NCI-H1105 (cell line): ENCODE measurements at regions not wholly inside any gene's neighbourhood (a gene's known extent, or its start where the extent isn't known, plus 50 kb on each side); places are given as distances from the start of the nearest gene placed in this dataset.
A peak's percentile ranks its signal among the peaks of the same experiment; 100 is the strongest.

Source experiments
- DNase-seq: peaks from one replicate; lab custom pipeline; 2025; lab: John Stamatoyannopoulos, UW

DNA sequence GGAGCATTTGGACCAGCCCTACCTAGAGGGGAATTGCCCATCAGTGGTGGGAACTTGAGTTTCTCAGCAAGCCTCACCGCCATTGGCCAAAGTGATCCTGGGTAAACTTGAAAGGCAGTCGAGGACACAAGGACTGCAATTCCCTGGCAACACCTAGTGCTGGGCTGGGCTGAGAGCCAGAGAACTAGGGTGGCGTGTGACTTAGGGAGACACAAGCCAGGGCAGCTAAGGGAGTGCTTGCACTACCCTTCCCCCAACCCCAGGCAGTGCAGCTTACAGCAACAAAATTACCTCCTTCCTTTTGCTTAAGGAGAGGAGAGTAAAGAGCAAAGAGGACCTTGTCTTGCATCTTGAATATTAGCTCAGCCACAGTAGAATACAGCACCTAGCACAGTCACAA lies 176.9 kb upstream of the PRMT6 start:
- peak; percentile 68 for DNase-seq

DNA sequence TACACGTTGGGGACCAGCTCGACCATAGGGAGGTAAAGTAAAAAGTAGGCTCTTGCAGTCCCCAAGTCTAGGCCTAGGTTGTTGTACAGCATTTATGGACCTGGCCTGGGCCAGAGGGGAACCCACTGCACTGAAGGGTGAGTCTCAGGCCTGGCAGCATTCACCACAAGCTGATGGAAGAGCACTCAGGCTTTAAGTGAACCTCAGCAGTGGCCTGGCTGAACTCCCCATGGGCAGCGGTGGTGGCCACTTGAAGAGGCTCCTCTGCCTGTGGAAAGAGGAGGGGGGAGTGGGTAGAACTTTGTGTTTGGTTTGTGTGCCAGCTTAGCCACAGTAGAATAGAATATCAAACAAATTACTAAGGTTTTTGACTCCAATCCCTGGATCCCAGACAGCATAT lies 176.2 kb upstream of the PRMT6 start:
- no peak for DNase-seq

DNA sequence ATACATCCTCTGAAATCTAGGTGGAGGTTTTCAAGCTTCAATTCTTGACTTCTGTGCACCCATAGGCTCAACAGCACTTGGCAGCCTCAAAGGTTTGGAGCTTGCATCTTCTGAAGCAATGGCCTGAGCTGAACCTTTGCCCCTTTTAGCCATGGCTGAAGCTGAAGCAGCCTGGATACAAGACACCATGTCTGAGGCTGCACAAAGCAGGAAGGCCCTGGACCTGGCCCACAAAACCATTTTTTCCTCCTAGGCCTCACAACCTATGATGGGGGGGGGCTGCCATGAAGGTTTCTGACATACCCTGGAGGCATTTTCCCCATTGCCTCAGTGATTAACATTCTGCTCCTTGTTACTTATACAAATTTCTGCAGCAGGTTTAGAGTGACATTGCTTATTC lies 173.3 kb upstream of the PRMT6 start:
- DNase-seq, result no peak

DNA sequence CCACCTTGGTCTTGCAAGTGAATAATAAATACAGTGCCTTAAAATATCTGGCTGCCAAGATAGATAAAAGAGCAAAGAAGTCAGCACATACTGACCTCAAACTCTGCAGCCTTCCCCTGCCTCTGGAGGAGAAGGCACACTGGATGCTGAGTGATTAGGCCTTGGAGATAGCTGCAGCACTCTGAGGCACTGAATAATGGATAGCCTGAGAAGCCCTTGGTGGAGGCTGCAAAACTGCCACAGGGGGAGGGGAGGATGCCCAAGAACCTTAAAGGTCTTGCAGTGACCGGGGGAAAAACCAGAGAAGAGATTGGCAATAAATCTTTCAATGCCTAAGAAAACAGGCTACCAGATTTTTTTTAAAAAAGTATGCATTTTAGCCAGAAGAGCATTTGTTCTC lies 167.4 kb upstream of the PRMT6 start:
- DNase-seq, result no peak

DNA sequence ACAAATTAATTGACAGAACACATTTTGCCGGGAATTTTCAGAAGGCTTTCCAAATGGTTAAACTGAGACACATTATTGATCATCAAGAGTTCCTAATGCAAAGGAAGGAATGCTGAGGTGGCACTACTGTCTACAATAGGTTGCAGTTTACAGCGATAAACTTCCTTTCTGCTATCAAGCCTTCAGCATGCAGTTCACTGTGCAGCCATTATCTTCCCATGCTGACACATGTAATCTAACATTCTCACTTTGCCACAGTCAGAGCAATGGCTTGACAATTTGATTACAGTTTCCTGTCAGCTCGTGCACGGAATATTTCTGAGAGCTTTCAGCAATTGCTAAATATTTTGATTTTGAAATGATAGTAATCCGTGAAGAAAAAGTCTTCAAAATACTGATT lies 166.9 kb upstream of the PRMT6 start:
- DNase-seq, result no peak

DNA sequence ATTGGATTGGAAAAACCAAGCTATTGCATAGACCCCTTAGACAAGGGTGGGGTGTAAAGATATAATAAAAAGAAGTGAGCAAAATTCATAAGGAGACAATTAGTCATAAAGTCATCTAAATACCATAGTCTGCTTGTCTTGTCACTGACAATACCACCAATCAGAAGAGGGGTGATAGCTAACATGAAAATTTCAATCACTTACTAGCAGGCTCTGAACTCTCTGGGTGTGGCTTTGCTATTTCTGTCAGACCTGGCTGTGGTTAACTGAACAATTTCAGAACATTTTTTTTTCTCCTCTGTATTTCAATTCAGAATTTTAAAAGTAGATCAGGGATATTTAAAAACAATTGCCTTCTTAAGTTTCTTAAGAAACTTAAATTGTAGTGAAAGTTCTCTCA lies 158.5 kb upstream of the PRMT6 start:
- no peak for DNase-seq

DNA sequence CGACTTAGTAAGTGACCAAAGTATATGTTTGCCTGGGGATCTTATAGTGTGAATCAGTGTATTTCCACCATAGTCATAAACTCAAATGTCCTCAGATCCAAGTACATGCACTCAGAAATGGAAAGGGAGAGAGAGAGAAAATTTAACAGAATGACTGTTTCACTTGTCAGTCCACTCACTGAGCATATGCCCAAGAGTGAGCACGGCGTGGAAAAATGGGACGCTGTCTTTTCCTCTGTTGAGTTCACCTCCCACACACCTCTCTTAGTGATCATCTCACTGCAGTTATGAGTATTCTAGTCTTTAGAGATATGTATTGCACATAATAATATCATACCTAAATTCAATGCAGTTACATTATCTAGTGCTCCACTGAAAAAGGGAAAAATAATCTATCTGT lies 156.8 kb upstream of the PRMT6 start:
- no peak for DNase-seq

DNA sequence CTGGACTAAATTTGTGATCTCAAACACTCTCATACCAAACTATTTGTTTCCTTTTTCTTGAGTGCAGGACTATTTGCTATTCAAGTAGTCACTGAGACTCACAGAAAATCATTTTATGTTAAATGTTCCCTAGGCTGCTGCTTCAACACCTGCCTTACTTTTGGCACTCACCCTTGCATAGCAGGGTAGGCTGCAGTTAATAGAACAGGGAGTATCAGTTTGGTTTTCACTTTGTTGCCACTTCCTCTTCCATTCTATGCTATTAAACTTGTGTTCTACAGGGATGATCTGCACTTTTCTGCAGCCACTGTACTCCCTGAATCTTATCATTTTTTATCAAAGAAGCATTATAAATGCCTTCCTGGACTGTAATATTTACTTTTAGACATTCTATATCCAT lies 148.7 kb upstream of the PRMT6 start:
- no peak for DNase-seq

DNA sequence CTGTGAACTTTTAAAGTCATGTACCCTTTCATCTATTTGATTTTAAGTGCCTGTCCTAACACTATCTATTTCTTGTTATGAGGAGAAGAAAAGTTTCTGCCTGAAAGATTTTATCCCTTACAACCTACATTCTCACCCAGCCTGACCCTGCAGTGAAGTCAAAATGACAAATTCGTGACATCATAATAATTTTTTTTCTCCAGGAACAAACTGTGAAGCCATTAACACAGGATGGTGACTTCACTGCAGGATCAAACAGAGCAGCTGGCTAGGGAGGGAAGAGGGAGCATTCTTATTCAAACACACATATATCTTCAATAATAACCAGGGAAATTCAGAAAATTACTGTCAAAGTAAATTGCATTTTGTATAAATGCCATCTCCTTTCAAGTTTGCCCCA lies 147.8 kb upstream of the PRMT6 start:
- DNase-seq, result no peak

DNA sequence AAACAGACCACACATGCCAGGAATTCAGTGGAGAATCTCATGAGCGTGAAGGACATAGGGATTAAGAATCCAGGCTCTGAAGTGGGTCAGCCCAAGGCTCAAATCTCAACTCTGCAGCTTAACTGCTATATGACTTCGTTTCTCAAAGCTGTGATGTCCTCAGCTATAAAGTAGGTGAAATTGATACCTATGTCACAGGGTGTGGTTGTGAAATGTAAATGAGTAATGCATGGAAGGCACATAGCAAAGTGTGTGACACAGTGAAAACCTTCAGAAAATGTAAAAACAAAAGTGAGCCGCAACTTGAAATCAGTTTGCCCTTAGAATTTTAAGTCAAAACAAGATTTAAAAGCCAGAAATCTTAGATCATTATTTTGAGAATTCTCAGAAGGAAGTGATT lies 145.7 kb upstream of the PRMT6 start:
- no peak for DNase-seq

DNA sequence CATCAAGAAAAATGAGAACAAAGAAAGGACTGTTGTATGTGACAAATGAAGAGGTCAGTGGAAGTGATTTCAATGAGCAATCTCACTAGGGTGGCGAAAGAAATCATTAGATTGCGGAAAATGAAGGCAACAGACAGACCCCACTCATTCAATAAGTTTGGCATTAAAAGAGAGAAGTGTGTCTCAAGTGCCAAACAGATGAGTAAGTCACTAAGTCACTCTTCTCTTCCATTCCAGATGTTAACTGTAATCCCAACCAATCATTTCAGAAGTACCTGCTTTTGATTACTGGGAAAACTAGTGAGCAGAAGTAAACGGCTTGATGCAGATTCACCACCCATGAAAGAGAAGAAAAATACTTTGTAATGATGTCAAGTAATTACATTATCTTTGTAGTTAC lies 144.3 kb upstream of the PRMT6 start:
- DNase-seq, result no peak

DNA sequence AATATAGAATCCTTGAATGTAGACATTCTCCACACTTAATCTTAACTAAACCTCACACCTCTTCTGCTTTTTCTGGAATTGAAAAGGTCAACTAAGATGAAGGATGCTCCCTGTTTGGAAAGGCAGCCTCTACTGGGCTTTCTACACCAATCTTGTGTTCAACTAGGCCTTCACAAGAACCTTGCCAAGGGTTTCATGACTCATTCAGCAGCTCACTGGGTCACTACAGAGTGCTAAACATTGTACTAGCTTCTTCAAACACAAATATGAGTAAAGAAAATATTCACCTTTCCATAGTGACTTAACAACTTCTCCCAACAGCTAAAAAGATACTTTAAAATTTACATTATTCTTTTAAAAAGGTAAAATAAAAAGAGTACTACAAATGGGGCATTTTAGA lies 135.3 kb upstream of the PRMT6 start:
- DNase-seq, result no peak

DNA sequence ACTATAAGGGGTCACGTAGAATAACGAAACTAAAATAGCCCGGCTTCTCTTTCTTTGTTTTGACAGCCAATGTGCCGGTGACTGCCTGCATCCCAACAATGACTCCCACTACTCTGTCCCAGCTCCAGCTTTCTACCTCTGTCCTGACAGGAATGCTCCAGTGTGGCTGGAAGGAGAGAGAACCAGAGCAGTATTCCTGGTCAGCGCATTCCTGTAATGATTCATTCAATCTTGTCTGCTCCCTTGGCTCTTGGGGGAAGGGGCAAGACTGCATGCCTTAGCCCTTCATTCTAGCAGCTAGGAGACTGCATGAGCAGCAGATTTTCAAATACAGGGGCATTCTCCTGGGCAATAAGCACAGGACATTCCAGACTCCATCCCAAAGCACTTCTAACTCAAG lies 132.1 kb upstream of the PRMT6 start:
- DNase-seq, result no peak

DNA sequence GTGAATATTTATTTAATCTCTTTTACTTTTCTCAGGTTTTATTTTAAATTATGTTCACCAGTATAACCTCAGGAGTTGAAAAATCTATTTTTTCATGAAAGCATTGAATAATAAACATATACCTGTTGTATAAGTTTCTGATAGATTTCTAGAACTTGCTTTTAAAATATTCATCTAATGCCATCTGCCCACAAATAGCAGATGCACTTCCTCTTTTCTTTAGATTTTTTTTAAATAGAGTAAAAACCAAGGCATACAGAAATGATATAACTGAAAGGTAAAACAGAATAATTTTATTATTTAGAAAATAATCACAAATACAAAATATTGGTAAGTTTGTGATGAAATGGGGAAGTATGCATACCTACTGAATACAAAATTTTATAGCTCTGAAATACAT lies 130.7 kb upstream of the PRMT6 start:
- no peak for DNase-seq

DNA sequence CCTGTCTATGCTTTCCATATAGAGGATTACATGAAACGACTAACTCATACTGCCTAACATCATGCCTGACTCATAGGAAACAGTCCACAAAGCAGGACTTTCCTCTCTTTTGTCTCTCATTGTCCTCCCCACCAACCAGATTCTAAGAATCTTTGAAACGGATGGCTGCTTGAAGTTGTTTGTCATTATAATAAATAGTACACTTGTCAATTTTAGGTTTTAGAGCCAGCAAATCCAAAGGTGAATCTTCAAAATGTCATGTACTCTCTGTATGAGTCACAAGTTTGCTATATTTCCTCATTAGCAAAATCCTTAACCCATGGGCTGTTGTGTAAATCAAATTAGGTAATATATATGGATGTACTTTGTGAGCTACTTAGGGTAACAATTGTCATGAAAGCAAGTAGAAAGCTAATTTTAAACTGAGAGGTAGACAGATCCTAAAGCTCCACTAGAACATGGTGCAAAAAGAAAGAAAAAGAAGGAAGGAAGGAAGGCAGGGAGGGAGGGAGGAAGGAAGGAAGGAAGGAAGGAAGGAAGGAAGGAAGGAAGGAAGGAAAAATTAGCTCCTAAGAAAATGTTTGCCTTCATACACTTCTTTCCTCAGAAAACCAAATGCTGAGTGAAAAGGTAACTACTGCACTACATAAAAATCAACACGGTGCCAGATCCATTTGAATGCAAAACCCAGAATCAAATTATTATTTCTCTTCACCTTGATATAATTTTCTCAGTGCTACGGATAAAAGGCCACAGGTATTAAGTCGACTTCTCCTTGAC lies 129.5 kb upstream of the PRMT6 start:
- no peak for DNase-seq

DNA sequence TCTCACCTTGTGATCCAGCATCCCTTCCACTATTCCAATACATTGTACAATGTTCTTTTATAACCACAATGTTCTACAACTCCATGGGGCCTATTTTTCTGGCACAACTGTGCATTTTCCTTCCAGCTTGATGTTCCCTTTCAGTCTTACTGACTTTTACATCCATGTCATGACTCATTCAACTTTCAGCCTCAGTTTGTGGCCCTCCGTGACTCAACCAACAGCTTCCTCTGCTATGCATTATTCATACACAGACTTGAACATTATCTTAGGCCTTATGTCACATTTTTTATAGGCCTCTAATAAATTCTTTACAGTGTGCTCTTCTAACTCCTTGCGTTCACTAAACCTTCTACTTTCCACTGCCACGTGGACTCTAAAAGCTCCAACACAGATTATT lies 119.4 kb upstream of the PRMT6 start:
- no peak for DNase-seq

DNA sequence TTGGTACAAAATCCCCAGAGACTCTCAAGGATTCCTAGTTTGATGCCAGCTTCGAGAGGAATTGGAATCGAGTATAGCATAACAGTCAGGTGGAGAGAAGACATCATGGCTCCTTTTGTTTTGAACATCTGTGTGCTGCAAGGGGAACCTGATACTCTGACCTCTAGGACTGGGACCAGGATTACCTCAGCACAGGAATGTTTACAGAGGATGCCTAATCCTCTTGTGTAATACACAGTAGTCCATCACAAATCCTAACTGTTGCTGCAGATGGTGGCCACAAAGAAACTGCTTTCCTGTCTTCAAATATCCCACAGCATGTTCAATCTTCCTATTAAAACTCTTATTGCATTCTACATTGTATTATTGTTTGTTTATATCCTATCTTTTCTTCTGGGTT lies 111.8 kb upstream of the PRMT6 start:
- DNase-seq, result no peak

DNA sequence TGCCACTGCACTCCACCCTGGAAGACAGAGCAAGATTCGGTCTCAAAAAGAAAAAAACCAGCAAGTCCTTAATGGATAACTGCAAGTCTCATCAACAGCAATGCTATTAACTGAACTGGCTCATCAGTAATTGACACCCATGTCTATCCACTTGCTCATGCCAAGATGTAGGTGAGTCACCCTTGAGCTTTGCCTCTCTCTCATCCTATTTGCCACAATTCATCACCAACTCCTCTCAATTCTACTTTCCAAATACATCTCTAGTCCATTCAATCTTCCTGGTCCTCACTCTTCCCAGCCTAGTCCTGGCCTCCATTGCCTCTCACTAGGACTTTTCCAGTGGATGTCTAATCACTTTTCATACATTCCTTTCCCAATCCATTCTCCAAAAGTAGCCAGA lies 103.7 kb upstream of the PRMT6 start:
- DNase-seq, result no peak

DNA sequence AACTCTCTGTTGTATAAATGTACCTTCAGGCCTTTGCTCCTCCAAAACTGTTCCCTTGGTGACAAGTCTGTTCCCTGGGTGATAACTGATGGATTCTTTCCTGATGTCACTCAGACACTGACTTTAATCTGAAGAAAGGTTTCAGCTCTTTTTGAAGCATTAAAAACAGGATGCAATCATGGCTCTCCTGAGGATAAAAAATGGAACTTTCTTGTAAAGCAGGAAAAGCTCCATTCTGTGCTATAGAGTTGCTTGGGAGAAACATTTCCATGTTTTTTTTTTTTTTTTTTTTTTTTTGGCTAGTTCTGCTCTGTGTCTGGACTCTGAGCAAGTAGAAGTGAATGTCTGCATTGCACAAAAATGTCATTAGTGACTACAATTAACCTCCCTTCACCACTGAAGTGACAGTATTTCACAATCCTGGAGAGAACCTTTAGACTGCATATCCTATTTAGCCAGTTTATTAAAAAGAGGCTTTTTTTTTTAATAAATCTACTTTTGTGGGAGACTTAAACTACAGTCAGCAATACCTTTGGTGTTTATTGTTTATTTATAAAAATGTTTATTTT lies 101.7 kb upstream of the PRMT6 start:
- DNase-seq, result no peak

DNA sequence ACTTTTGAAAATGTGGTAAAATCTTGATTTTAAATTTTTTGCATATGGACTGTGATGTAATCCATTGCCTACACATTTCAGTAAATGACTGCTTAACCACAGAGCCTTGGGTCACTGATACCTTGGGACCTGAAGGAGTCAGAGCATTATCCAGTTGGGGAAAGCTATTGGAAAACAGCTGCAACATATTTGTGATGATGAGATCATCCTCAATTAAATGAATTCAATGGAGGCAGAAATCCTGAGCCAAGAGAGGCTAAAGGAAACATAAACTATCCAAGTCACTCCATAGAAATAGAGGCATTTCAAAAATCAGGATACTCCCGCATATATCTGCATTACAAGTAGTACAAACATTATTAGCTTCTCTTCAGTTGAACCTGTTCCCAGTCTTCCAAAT lies 99.8 kb upstream of the PRMT6 start:
- no peak for DNase-seq

DNA sequence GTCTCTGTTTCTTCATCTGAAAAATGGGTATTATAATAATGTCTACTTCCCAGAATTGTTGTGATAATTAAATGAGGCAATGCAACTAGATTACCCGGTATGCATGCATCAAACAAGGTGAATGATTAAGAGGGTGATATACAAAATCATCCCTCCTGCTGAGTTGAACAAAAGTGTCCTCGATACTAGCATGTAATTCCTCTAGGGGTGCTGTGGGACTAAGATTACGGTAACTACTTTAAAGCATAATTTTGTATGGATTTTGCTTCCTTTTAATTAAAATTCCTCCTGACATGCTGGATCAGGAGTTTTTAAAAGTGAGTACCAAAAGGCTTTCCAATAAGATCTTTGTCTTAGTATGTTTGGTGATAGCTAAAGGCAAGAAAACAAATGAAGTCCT lies 98.7 kb upstream of the PRMT6 start:
- DNase-seq, result no peak

DNA sequence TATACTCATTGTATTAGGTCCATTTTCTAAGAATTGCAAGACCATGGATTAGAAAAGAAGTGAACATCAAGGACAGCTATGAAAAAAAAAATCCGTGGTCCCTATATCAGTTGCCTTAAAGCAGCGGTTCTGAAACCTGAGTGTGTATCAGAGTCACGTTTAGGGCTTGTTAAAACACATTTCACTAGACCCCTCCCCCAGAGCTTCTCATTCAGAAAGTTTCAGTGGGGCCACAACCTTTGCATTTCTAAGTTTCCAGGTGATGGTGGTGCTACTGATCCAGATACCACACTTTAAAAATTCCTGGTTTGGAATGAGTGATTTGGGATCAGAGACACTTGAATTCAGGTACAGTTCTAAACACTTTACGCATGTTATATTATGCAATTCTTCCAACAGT lies 96.1 kb upstream of the PRMT6 start:
- no peak for DNase-seq

DNA sequence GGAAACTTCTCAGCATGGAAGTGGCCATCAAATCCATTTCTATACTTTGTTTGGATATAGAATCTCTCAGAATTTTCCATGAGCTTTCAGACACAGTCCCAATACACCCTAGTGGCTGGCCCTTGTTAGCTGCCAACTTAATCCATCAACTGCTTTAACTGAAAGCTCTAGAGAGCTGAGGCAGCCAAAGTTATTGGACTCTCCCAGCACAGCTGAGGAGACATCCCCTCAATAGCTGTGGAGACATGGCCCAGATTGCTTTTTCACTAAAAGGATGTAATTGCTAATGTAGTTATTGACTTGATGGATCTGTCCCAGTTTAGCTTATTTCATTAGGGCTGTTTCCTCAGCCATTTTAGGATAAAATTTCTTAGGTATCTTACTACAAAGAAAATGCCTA lies 94.8 kb upstream of the PRMT6 start:
- no peak for DNase-seq

DNA sequence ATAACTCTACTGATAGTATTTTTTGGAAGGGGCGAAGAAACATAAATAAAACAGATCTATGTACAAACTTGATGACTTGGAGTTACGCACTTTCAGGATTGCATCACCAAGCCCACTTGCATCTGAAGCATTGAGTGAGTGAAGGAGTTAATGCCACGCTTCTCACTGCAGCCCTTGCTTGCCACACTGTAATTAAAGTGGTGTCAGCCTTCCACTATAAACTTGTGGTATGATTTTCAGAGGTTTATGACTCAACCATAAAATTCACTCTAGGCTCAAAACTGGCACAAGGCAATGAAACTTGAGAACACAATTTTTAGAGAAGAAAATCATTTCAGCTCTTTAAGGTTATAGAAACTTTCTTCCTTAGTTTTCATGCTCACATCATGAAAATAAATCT lies 93.9 kb upstream of the PRMT6 start:
- no peak for DNase-seq
